ENCODE measurements at regions not wholly inside any gene's neighbourhood (a gene's known extent, or its start where the extent isn't known, plus 50 kb on each side); places are given as distances from the start of the nearest gene placed in this dataset.

DNA sequence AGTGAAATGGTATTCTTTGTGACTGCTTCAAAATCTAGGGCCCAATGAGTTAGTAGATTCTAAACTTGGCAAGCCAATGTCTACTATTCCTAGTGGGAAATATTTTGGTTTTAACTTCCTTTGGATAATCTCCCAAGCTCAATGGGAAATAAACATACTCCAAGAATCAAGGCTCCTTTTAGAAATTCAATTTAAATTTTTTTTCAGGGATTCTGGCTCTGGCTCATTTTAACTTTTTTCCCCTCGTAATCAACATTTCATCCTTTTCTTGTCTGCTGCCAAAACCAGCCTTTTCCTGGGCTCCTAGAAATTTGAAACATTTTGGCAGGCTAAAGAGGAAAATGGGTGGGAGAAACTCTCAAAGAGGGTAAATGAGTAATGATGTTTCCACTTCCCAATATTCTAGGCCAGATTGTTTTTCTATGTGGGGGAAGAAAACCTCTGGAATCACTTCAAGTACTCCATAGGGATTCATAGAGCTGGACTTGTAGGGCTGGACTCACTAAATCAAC, 85.6 kb upstream of the AGR3 start:
- no peaks in the 10 kb centered on the region for H3K36me3 ChIP-seq
- no peak overlapping the region for H3K4me3 ChIP-seq
- intact Hi-C loops (cut with DNase I), result no loop called here
- no peak overlapping the region for H3K27ac ChIP-seq
- ATAC-seq (no peak), DNase-seq (no peak)
- peaks cover 11% of the 10 kb centered on the region for H3K4me1 ChIP-seq
- TF ChIP-seq, protein P1, sequence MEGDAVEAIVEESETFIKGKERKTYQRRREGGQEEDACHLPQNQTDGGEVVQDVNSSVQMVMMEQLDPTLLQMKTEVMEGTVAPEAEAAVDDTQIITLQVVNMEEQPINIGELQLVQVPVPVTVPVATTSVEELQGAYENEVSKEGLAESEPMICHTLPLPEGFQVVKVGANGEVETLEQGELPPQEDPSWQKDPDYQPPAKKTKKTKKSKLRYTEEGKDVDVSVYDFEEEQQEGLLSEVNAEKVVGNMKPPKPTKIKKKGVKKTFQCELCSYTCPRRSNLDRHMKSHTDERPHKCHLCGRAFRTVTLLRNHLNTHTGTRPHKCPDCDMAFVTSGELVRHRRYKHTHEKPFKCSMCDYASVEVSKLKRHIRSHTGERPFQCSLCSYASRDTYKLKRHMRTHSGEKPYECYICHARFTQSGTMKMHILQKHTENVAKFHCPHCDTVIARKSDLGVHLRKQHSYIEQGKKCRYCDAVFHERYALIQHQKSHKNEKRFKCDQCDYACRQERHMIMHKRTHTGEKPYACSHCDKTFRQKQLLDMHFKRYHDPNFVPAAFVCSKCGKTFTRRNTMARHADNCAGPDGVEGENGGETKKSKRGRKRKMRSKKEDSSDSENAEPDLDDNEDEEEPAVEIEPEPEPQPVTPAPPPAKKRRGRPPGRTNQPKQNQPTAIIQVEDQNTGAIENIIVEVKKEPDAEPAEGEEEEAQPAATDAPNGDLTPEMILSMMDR (IDR thresholded peaks at IDR 0.05), result no peak
- H3K27me3 ChIP-seq (ENCODE audit: low read depth), result no peaks in the 10 kb centered on the region
- H3K9me3 ChIP-seq, result no peaks in the 10 kb centered on the region

DNA sequence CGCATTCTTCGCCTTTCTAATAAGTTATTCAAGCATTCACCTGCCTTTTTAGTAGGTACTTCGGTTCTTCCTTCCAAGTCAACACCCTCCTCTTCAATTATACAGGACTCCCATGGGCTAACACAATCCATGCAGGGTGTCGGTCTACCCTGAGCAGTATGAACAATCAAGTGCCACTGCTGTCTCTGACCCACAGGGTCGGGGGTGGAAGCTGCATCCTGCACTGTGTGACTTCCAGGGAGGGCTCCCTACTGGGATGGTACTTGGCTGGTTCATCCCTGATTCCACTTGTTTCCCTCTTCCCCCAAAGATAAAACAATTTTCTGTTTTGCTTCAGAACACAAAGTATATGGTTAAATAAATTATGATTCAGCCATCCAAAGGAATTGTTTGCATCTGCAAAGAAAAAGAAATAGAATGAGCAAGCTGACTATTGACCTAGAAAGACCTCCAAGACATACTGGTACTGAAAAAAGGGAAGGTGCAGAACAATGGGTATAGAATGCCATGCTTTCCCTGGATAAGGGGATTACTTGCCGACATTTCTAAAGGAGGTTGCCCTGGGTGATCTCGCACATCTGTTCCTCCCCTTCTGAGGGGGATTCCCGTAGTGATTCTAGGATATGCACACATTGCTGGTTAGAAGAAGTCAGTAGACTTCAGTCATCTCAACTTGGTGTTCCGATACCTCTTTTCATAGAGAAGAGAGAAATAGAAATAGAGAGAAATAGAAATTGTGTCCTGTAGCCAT, 89.1 kb upstream of the AGR3 start:
- intact Hi-C loops (cut with DNase I), result no loop called here
- Histone ChIP-seq H3K4me3 (no peak overlapping the region), H3K9me3 (no peaks in the 10 kb centered on the region), H3K4me1 (peaks cover 11% of the 10 kb centered on the region), H3K27me3 (ENCODE audit: low read depth) (no peaks in the 10 kb centered on the region), H3K27ac (no peak overlapping the region), H3K36me3 (no peaks in the 10 kb centered on the region)
- ATAC-seq (no peak), DNase-seq (no peak)
- TF ChIP-seq, protein P1 (IDR thresholded peaks at IDR 0.05), result no peak

DNA sequence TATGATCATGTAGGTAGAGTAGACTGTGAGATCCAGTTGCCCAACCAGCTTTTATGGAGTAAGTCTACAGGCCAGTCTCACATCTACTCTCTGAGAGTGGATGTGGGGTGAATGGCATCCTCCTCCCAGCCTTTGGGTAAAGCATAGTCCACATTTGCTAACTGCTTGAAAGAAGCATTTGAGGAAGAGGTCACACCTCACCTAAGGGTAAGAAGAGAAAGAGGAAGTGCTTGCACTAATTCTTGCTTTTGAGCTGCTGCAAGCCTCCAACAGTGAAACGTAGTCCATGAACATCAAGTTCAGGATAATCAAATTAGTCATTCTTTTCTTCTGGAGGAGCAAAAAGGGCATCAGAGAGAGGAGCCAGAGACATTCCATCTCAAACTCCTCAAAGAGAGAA, 93.9 kb upstream of the AGR3 start:
- no peak for DNase-seq
- no peaks in the 10 kb centered on the region for H3K36me3 ChIP-seq
- H3K4me3 ChIP-seq, result no peak overlapping the region
- H3K4me1 ChIP-seq, result peaks cover 17% of the 10 kb centered on the region
- H3K27ac ChIP-seq, result no peak overlapping the region
- no peaks in the 10 kb centered on the region for H3K27me3 ChIP-seq (ENCODE audit: low read depth)
- TF ChIP-seq, protein P1 (IDR thresholded peaks at IDR 0.05), result no peak
- ATAC-seq, result peak in 1 of 2 donors; percentile 27
- intact Hi-C loops (cut with DNase I), result no loop called here
- no peaks in the 10 kb centered on the region for H3K9me3 ChIP-seq

DNA sequence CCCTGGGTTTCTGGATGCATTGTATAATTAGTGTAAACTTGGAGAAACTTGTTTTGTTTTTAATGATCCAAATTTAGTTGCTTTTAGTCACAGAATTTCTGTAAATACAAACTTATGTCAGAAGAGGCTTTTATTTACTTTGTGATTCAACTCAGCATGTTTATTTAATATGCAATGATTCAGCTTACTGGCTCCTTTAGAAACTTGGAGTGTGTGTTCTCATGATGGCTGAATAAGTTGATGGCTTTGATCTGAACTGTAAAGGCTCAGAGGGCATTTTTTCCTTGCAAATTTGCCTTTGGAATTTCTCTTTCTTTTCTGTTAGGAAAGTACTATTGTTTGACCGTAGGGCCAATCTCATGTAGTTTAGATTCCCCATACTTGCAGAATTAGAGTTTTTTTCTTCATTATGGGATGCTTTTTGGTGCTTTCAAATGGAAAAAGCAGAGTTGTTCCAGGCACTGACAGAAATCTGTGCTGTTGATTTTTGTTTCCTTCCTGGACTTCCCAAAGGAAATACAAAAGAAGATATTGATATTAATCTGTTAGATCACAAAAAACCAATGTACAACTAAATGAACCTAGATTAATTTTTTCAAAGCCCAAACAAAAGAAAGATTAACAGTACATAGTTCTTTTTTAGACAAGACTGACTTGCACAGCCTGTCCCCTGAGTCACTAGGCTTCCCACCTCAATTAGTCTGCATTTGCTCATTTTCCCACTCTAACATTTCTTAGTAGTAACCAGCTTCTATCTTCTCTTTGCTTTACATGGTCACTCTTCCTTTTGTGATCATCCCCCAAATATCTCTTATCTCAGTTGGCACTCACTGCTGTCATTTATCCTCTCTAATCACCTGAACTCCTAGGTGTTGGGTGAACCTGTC, 96.8 kb upstream of the AGR3 start:
- Histone ChIP-seq H3K4me1 (peaks cover 31% of the 10 kb centered on the region), H3K27ac (peak overlapping the region; percentile 38), H3K4me3 (no peak overlapping the region), H3K27me3 (ENCODE audit: low read depth) (no peaks in the 10 kb centered on the region), H3K9me3 (no peaks in the 10 kb centered on the region), H3K36me3 (no peaks in the 10 kb centered on the region)
- TF ChIP-seq, protein P1 (IDR thresholded peaks at IDR 0.05), result no peak
- intact Hi-C loops (cut with DNase I), result no loop called here
- peak; percentile 47 to 91 for ATAC-seq
- no peak for DNase-seq

DNA sequence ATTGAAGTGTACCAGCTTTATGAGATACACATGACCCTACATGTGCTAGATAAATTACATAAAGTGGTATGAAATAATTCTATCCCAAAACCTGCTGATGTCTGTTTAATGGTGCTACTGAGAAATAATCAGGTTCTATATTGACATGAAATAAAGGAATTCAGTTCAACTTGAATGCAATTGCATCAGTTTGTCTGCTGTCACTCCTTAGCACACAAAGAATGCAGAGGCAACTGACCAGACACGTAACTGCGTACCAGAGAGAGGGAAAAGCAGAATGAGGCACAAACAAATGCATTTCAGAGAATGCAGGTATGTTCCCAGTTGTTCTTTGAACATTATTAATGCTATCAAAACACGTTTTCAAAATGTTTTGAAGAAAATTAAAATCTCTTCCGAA, 98.8 kb upstream of the AGR3 start:
- ATAC-seq, result no peak
- no peak overlapping the region for H3K27ac ChIP-seq
- intact Hi-C loops (cut with DNase I), result loop anchor here (10.0 kb wide), 1 partner anchor 574 kb away; no protein-coding TSS in a partner anchor
- TF ChIP-seq, protein P1 (IDR thresholded peaks at IDR 0.05), result no peak
- DNase-seq, result no peak
- no peaks in the 10 kb centered on the region for H3K9me3 ChIP-seq
- H3K4me1 ChIP-seq, result peaks cover 31% of the 10 kb centered on the region
- H3K27me3 ChIP-seq (ENCODE audit: low read depth), result no peaks in the 10 kb centered on the region
- no peaks in the 10 kb centered on the region for H3K36me3 ChIP-seq
- H3K4me3 ChIP-seq, result no peak overlapping the region

Data from lower lobe of right lung (tissue), 2 donors.